K562 (cell line): ENCODE measurements at regions not wholly inside any gene's neighbourhood (a gene's known extent, or its start where the extent isn't known, plus 50 kb on each side); places are given as distances from the start of the nearest gene placed in this dataset.

ENCODE experiments used
- ATAC-seq: fragments of 200-7000 bp; cut with Tn5 transposase; 3 replicates; pipeline ENCODE4 v1.9.1; 2020; ENCODE audit warnings: moderate library complexity
- BruUV-seq: library from RNA; stranded (reverse); fragments of 400-500 nt; replicated peaks from 2 replicates; lab custom pipeline; 2021; lab: Mats Ljungman, UMichigan
- CTCF ChIA-PET: fragments of 300-600 bp; formaldehyde crosslinking; extraction: SDS; loops from one replicate; lab custom pipeline; 2021; ENCODE audit warnings: low intra/inter-chr PET ratio; lab: Yijun Ruan, JAX
- POLR2A ChIA-PET: fragments of 300-600, 350-650 bp; sonication (Branson Sonifier 250); formaldehyde crosslinking; extraction: SDS; loops from one replicate; lab custom pipeline; 2021; ENCODE audit warnings: antibody characterized with exemption, inconsistent platforms; lab: Yijun Ruan, JAX
- DNase-seq, 4 experiments: peaks; one replicate each; pipeline versions ENCODE4 v3.0.0 to v3.0.0-alpha.2; 2011 to 2018; ENCODE audit warnings: low spot score in 3 of 4, mixed read lengths in 3 of 4; ENCODE audit errors: extremely low read depth in 1 of 4
- FAIRE-seq: peaks from 2 replicates; lab custom pipeline; 2011; peaks lifted over from hg19 to GRCh38; lab: Jason Lieb, UNC
- H2AFZ ChIP-seq: 2 replicates; pipeline ENCODE4 v1.6.0; 2011; ENCODE audit warnings: low read depth, low read length, control low read depth, inconsistent platforms
- H3K27ac ChIP-seq: fragments of 200-600 bp; 3 replicates; pipeline ENCODE4 v1.8.0; 2011; ENCODE audit warnings: low read depth, mild to moderate bottlenecking, control low read depth, inconsistent platforms, low read length, moderate library complexity, mixed read lengths; ENCODE audit errors: extremely low read depth
- H3K27me3 ChIP-seq, 2 experiments: fragments of 300-600 bp in 1 of 2; 2 replicates in 1 of 2; 3 replicates in 1 of 2; pipeline versions ENCODE4 v1.6.0 to v1.8.0; 2011; ENCODE audit warnings: inconsistent platforms in 2 of 2, low read length in 2 of 2, mild to moderate bottlenecking in 1 of 2, mixed read lengths in 1 of 2, moderate library complexity in 1 of 2; ENCODE audit not compliant: control insufficient read depth in 2 of 2, insufficient read depth in 2 of 2
- H3K36me3 ChIP-seq: fragments of 300-600 bp; 3 replicates; pipeline ENCODE4 v1.8.0; 2011; ENCODE audit warnings: mild to moderate bottlenecking, low read length, inconsistent platforms; ENCODE audit not compliant: control insufficient read depth, insufficient read depth
- H3K4me1 ChIP-seq, 2 experiments: fragments of 200-600 bp in 1 of 2; replicated peaks in 1 of 2; 2 replicates in 1 of 2; 3 replicates in 1 of 2; pipeline versions ENCODE4 v1.5.1 to v1.8.0; 2011; ENCODE audit warnings: inconsistent platforms in 2 of 2, low read length in 2 of 2, mild to moderate bottlenecking in 1 of 2, mixed read lengths in 1 of 2, moderate library complexity in 1 of 2; ENCODE audit not compliant: control insufficient read depth in 2 of 2, insufficient read depth in 2 of 2
- H3K4me2 ChIP-seq: 2 replicates; pipeline ENCODE4 v1.6.1; 2011; ENCODE audit warnings: low read length, control low read depth, inconsistent platforms, mixed read lengths; ENCODE audit not compliant: insufficient read depth
- H3K4me3 ChIP-seq: fragments of 200-600 bp; sonication (generic), shearing (Covaris generic); 2 replicates; pipeline ENCODE4 v1.5.1; 2016; ENCODE audit warnings: control low read depth, inconsistent platforms
- H3K79me2 ChIP-seq: fragments of 200-600 bp; 3 replicates; pipeline ENCODE4 v1.8.0; 2011; ENCODE audit warnings: low read length, inconsistent platforms; ENCODE audit not compliant: control insufficient read depth, insufficient read depth
- H3K9ac ChIP-seq, 2 experiments: 2 replicates each; pipeline versions ENCODE4 v1.6.0 to v1.6.1; 2011; ENCODE audit warnings: low read depth in 2 of 2, low read length in 2 of 2, control low read depth in 1 of 2, inconsistent platforms in 1 of 2, mild to moderate bottlenecking in 1 of 2, mixed read lengths in 1 of 2; ENCODE audit not compliant: insufficient read depth in 1 of 2
- H3K9me1 ChIP-seq: one replicate; pipeline ENCODE4 v1.6.0; 2011; ENCODE audit warnings: inconsistent platforms, mild to moderate bottlenecking, low read length, moderate library complexity; ENCODE audit not compliant: control insufficient read depth, insufficient read depth
- H3K9me3 ChIP-seq: replicated peaks from 2 replicates; pipeline ENCODE4 v1.5.1; 2011; ENCODE audit warnings: low read depth, low read length, inconsistent platforms; ENCODE audit not compliant: control insufficient read depth, insufficient read depth
- H4K20me1 ChIP-seq: replicated peaks from 2 replicates; pipeline ENCODE4 v1.6.1; 2011; ENCODE audit warnings: low read length, inconsistent platforms, mixed read lengths; ENCODE audit not compliant: control insufficient read depth, insufficient read depth
- CTBP1 ChIP-seq: fragments of 450-650 bp; IDR thresholded peaks from 2 replicates; pipeline ENCODE4 v1.6.1; 2016; ENCODE audit warnings: borderline replicate concordance
- MBD2 ChIP-seq: sonication (generic); IDR thresholded peaks from 2 replicates; pipeline ENCODE4 v1.6.1; 2016; ENCODE audit warnings: low read depth, borderline replicate concordance
- MXI1 ChIP-seq: IDR thresholded peaks from 2 replicates; pipeline ENCODE4 v1.6.1; 2011; ENCODE audit warnings: low read depth, mild to moderate bottlenecking, improper control_type of control experiment, low read length
- POU5F1 ChIP-seq: fragments of 150-350 bp; IDR thresholded peaks from 2 replicates; pipeline ENCODE4 v1.6.1; 2014; ENCODE audit warnings: borderline replicate concordance, low read length, low read depth, mild to moderate bottlenecking; ENCODE audit not compliant: partially characterized antibody
- RFX1 ChIP-seq: fragments of 450-650 bp; IDR thresholded peaks from 2 replicates; pipeline ENCODE4 v1.6.1; 2016; ENCODE audit warnings: mild to moderate bottlenecking, moderate library complexity
- ZNF41 ChIP-seq: fragments of 250-450 bp; sonication (Bioruptor Pico); conservative IDR thresholded peaks from 2 replicates; pipeline ENCODE4 v1.4.0; 2020; ENCODE audit warnings: mild to moderate bottlenecking
- WGBS: fragments of 100-300 bp; shearing (Covaris generic); methylation state at CpG from one replicate; pipeline ENCODE4 v1.1.6; 2016; ENCODE audit warnings: low coverage, mixed read lengths; ENCODE audit not compliant: insufficient coverage; ENCODE audit errors: missing lambda C conversion rate; 5-methylcytosine and 5-hydroxymethylcytosine counted together
- in situ Hi-C: fragments of 300-500 bp; cut with MboI; formaldehyde crosslinking; loops from 4 replicates; pipeline ENCODE4 v1.15.0; 2018; ENCODE audit warnings: inconsistent platforms, mixed read lengths
- intact Hi-C: fragments of 100-400 bp; cut with micrococcal nuclease; formaldehyde crosslinking; loops from 2 replicates; pipeline ENCODE4 v1.14.2; 2022
- TF ChIP-seq, protein P1 (sequence below): fragments of 250-450 bp; sonication (Bioruptor Pico); IDR thresholded peaks from 2 replicates; pipeline ENCODE4 v1.9.0; 2021; ENCODE audit warnings: mild to moderate bottlenecking, inconsistent platforms
- TF ChIP-seq, protein P2 (sequence below): fragments of 150-350 bp; IDR thresholded peaks from 2 replicates; pipeline ENCODE4 v1.6.1; 2014; ENCODE audit warnings: low read depth, mild to moderate bottlenecking, low read length, borderline replicate concordance

DNA sequence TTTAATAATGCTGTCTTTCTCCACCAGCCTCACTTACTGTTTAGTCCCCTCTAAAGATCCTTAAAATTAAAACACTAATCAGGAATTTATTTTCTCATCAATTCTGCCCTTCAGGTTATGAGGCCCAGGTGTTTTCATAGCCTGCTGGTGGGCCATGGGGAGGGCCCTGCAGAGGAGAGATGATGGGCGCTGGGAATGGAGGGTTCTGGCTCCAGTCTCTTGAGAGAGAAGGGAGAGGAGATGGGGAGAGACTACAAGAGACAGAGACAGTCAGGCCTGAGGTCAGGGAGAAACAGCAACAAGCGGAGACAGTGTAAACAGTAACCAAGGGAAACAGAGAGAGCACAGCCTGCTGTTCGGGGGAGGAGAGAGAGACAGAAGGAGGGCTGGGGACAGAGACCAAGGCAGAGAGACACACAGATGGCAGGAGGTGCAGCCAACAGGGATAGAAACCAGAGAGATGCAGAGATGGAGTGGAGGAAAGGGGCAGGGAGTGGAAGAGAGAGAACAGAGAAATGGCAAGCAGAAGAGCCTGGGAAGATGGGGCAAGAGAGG is 187.3 kb upstream of the SYT13 start:
- Histone ChIP-seq H3K4me1 (no peaks in the 10 kb centered on the region), H3K9me3 (no peaks in the 10 kb centered on the region), H3K27ac (no peak overlapping the region), H3K27me3 (peaks cover 2 to 44% of the 10 kb centered on the region in 2 experiments; a peak in 4 of 5 replicates), H3K4me3 (no peak overlapping the region), H3K36me3 (no peaks in the 10 kb centered on the region), H3K79me2 (no peaks in the 10 kb centered on the region), H3K9me1 (no peaks in the 10 kb centered on the region), H2AFZ (no peak overlapping the region), H3K9ac (no peak overlapping the region), H4K20me1 (no peaks in the 10 kb centered on the region; the same call in 1 of the 2 replicates), H3K4me2 (no peak overlapping the region)
- ChIA-PET POLR2A (interaction anchor here (0.7 to 0.9 kb wide), 3 partner anchors 11 to 21 kb away, joined by 3 read pairs; no protein-coding TSS in a partner anchor), CTCF (no interaction called here)
- 0% methylated on average over 3 of the region's 3 CpGs for WGBS
- TF ChIP-seq CTBP1, result no peak
- no peak for TF ChIP-seq MXI1
- no peak for TF ChIP-seq MBD2
- TF ChIP-seq, protein P1, sequence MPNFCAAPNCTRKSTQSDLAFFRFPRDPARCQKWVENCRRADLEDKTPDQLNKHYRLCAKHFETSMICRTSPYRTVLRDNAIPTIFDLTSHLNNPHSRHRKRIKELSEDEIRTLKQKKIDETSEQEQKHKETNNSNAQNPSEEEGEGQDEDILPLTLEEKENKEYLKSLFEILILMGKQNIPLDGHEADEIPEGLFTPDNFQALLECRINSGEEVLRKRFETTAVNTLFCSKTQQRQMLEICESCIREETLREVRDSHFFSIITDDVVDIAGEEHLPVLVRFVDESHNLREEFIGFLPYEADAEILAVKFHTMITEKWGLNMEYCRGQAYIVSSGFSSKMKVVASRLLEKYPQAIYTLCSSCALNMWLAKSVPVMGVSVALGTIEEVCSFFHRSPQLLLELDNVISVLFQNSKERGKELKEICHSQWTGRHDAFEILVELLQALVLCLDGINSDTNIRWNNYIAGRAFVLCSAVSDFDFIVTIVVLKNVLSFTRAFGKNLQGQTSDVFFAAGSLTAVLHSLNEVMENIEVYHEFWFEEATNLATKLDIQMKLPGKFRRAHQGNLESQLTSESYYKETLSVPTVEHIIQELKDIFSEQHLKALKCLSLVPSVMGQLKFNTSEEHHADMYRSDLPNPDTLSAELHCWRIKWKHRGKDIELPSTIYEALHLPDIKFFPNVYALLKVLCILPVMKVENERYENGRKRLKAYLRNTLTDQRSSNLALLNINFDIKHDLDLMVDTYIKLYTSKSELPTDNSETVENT (CRISPR knock-in tag), result no peak
- TF ChIP-seq RFX1, result 0 out of 2 replicates have a peak, but pooled peaks have one; percentile 16
- no peak for TF ChIP-seq ZNF41 (CRISPR knock-in tag)
- TF ChIP-seq, protein P2, sequence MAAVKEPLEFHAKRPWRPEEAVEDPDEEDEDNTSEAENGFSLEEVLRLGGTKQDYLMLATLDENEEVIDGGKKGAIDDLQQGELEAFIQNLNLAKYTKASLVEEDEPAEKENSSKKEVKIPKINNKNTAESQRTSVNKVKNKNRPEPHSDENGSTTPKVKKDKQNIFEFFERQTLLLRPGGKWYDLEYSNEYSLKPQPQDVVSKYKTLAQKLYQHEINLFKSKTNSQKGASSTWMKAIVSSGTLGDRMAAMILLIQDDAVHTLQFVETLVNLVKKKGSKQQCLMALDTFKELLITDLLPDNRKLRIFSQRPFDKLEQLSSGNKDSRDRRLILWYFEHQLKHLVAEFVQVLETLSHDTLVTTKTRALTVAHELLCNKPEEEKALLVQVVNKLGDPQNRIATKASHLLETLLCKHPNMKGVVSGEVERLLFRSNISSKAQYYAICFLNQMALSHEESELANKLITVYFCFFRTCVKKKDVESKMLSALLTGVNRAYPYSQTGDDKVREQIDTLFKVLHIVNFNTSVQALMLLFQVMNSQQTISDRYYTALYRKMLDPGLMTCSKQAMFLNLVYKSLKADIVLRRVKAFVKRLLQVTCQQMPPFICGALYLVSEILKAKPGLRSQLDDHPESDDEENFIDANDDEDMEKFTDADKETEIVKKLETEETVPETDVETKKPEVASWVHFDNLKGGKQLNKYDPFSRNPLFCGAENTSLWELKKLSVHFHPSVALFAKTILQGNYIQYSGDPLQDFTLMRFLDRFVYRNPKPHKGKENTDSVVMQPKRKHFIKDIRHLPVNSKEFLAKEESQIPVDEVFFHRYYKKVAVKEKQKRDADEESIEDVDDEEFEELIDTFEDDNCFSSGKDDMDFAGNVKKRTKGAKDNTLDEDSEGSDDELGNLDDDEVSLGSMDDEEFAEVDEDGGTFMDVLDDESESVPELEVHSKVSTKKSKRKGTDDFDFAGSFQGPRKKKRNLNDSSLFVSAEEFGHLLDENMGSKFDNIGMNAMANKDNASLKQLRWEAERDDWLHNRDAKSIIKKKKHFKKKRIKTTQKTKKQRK, result no peak
- TF ChIP-seq POU5F1, result no peak
- BruUV-seq, result no TSS peak
- intact Hi-C loops, result no loop called here
- ATAC-seq, result no peak
- in situ Hi-C loops, result no loop called here
- DNase-seq, result no peak
- FAIRE-seq, result no peak
